NCI-H1092 (cell line): ENCODE measurements at regions not wholly inside any gene's neighbourhood (a gene's known extent, or its start where the extent isn't known, plus 50 kb on each side); places are given as distances from the start of the nearest gene placed in this dataset.

Experiments used
- DNase-seq: peaks from one replicate; lab custom pipeline; 2025; lab: John Stamatoyannopoulos, UW

DNA sequence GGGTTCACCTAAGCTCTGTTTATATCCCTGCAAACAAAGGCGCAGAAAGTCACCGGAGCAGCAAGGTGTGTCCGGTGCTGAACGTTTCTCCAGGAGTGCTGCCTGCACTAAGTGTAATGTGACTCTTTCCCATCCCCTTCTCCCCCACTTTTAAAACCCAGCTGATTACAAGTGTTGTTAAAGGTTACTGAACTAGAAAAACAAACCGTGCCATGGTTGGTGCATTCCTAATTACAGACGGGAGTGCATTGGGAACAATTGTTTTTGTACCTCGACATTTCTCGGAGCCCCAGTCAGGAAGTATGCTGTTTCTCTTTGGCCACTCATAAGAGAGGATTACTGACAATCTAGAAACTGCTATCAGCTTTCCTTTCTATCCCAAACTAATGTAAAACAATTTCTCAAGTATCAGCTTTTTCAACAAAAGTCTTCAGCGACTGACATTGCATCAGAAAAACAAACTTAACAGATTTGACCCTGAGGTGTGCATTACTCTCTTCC is 441.0 kb upstream of the SALL1 start:
- no peak for DNase-seq

DNA sequence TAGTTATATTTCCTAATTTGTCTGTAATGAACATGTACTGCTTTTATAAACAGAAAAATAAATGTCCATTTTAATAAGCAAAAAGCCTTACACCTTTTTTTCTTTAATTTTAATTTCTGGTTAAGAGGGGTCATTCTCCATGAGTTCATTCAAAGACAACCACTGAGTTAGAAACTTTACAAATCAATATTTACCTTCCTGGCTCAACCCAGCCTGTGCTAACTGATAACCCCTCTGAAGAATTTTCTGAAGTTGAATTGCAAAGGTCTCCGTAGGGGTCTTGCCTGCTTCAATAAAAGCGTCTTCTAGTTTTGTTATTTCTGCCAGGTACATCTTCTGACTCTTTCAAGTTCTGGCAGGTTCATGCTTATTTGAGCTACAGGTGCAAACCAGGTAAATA is 440.4 kb upstream of the SALL1 start:
- no peak for DNase-seq

DNA sequence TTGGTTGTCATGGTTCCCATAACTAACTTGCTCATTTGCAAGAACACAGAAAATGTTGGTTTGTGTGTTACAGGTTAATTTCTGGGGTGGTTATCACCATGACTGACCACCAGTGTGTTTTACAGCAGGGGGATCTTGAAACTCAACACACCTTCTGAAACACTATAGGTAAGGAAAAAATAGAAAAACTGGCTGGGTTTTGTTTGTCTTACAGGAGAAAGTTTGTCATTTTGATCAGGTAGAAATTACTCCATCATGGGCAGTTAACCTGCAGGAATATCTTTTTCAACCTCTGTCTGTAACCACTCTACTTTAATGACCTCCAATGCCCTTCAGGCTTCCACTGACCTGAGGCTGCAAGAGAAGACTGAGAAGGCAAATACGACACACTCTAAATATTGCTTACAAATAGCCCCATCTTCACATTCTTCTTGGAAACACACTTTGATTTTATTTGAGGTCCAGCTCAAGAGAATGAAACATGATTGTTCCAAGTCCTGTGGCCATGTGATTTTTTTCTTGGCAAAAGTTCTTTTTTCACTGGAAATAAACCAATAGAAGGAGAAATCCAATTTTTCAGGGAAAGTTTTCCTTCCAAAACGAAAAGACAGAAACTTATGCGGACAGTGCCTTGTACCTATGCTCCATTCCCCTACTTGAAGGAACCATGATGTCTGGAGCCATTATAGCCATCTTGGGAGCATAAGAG is 428.7 kb upstream of the SALL1 start:
- DNase-seq, result no peak

DNA sequence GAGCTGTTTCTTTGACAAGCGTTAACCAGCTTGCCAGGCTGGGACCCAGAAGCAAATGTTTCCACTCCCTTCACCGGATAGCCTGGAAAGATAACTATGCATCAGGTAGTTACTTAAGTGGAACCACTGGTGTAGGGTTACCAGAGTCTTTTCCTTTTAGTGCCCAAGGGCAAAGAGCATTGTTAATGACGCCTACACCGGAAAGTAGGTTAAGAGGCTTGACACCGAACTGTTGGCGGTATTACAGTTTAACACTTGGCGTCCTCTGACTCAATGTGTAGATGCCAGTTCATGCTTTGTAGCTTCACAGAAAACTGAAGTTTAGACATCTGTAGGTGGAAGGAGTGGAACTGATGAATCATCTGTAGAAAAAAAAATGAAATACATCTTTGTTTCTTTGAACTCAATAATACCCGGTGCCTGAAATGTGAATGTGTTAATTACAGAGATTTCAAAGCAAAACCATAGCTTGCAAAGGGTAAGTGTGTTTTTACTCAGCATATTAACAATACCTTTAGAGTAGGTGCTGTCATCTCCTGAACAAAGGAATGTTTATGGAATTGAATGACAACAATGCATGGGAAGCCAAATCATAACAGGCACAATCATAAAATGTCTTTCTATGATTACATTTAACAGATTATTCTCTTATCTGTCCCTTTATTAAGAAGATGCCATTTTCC is 426.7 kb upstream of the SALL1 start:
- peak; percentile 27 for DNase-seq

DNA sequence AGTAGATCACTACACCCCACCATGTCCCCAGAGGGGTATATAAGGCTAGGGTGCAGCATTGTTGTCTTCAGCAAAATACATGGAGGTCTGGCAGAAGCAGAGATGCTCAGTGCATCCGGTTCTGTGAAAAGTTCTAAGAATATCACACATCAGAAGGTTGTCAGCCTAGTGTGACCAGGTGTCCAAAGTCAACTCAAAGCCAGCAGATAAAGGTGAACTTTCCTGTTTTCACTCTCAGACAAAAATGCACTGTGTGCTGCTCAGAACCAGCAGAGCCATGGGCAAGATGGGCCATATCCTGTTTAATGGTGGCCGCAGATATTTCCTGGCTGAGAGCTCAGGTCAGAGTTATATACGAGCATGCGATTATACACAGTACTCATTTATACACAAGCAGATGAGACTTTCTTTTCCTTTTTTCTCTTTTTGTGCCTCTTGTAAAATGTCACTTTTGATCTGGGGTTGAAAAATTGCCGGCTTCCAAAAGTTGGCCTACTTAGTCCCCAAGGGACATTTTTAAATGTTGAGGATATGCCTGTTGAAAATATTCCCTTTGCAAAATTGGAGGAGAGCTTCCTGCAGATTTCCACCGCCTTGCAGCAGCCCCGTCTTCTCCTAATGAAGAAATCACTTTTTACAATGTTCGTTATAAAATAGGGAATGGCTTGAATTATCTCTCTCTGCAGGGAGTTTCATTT is 425.6 kb upstream of the SALL1 start:
- no peak for DNase-seq

DNA sequence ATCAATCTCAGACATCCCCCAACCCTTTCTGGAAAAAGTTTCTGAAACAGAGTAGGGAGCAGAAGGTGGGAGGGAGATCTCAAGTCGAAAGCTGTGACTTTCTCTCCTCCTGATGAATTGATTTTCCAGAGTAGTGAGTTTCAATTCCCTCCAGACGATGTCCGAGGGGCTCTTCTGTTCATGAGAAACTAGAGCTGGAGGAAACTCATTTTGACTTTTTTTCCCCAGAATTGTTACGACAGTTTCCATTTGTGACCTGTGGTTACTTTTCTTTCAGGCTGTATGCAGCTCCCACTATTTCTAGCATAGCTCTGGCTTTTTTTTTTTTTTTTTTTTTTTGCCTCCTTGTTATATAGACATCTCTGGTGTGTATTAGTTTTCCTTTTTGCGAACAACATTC is 422.1 kb upstream of the SALL1 start:
- no peak for DNase-seq

DNA sequence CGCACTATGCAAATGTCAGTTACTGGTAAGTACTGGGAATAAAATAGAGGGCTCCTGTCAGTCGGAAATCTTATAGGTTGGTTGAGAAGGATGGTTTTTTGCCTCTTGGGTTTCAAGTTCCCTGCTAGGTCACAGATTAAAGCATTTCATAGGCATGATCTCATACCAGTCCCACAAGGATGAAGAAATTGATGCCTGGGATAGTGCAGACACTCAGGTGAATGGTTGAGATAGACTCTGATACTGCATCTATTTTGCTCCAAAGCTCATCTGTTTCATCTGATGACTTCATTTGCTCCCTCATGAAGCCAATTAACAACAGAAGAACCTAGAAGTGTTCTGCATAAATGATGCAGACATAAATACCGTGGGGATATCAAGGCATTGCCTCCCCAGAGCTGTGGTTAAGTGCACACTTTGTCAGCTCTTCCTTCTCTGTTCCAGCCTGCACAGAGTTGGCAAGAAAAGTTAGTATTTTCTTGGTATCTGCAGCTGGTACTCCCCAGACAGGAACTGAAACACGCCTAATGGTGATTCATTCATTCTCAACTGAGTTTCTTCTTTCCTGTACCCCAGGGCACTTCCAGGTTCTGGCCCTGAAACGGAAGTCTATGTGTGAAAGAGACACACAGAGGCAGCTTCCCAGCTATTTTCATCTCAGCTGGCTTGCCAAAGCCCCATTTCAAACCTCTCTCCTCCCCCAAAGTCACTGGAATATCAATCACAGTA is 418.3 kb upstream of the SALL1 start:
- no peak for DNase-seq

DNA sequence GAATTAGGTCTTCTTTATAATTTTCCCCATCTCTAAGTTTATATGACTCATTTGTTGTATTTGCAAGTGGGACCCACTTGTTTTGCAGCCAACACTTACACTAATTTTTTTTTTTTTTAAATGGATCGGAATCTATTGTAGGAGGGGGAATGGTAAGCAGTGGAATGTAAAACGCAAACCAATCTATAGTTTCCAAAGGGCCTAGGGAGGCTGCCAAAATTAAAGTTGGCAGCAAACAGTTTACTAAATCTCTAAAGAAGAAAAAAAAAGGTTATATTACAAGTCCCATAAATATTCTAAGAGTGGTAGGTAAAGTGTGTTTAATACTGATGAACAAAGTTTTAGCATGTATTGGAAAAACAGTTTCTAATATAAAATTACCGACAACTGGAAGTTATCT is 416.8 kb upstream of the SALL1 start:
- DNase-seq, result no peak

DNA sequence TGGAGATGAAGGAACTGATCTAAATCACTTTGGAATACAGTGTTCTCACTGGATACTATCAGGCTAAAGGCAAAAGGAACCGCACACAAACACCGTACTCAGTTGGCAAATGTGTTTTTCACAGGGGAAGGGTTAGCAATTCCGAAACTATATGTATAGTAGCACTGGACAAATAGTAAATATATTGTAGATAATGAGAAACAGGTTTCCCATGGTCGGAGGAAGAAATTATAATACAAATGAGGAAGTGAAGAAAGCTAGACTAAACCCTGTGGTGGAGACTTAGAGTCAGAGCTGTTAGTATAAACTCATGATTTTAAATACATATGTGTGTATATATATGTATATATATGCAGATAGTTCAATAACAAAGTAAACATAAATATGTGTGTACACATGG is 414.1 kb upstream of the SALL1 start:
- DNase-seq, result no peak

DNA sequence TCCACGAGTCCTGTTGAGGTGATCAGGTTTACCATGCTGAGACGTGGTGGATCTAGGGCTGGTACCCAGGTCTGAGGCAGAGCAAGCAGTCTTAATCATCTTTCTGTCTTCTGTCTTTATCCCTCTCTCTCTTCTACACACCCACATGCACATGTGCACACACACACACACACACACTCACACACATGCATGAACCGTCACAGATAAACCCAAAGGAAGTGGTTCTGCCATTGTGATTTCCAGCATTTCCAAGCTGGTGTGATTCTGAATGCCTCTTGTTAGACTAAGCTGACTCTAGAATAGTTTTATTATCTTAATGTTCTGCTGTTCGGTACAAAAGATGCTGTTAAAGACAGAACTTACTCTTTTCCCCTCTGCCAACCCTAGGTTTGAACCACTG is 411.8 kb upstream of the SALL1 start:
- no peak for DNase-seq

DNA sequence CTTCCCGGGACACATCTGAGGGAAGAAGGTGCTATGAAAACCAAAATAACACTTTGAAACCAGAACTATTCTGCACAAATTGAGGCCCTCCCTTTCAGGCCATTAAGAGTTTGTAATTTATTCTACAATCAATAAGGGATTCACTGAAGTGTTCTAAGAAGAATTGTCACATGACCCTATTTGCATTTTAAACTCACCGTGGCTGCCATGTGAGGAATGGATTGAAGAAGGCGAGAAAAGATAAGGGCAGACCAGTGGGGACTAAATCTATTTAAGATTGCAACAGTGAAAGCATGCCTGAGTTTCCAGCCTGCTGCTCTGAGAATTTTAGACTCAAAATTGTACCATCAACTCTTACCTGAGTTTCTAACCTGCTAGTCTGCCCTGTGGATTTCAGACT is 408.8 kb upstream of the SALL1 start:
- DNase-seq, result no peak

DNA sequence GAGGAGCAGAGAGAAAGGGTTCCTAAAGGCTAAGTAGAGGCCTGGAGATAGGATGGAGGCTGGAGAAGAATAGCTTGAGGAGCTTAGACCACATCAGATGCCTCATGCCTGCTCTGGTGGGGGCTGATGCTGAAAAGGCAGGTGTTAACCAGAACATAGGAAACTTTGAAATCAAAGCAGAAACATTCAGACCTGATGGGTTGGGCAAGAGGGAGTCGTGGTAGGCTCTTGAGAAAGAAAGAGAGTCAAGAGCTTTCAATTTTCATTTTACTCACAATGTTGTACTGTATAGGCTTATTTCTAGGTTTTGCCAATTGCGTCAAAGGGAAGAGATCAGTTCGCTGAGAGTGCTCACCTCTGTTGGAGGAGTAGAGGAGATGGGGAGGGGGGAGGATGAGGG is 406.6 kb upstream of the SALL1 start:
- no peak for DNase-seq

DNA sequence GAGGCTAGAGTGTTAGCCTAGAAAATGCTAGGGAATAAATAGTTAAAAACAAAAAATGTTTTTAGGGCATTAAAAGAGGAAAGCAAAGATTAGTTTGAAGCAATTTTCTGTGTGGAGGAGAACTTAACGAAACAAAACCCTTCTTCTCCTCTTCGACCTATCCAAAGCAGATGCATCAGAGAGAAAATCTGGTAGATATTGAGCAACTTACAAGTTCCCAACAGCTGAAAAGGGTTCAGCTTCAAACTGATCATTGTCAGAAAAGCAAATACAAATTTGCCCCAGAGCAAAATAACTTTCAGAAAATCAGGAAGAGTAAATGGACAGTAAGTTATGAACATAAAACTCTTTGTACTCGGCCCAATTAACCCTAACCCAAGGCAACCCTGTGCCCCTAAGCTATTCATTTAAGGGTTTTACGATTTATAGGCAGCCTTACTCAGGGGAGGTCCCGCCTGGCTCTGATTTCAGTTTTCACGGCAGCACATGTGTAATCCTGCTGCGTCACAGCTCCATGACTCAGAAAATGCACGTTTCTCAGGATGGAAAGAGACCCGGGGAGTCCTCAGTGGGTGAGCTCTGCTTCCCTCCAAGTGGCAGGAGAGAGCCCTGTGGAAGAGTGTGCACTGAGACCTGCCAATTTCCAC is 405.7 kb upstream of the SALL1 start:
- DNase-seq, result no peak

DNA sequence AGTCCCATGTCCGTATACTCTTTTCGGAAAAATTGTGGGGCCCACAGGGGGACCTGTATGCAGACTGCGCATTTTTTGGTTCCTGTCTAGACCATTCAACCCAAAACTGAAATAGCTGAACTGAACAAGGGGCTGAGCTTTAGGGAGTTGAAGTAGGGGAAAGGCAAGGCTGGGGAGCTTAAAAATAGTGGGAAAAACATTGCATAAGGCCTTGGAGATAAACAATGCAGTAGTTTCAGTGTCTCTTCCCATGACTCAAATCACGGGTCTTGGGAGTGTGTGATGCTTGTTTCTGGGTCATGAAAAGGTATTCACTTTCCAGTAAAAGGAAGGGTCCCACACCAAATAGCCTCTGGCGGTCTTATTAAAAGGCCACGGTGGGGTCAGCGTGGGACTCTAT is 402.8 kb upstream of the SALL1 start:
- DNase-seq, result no peak

DNA sequence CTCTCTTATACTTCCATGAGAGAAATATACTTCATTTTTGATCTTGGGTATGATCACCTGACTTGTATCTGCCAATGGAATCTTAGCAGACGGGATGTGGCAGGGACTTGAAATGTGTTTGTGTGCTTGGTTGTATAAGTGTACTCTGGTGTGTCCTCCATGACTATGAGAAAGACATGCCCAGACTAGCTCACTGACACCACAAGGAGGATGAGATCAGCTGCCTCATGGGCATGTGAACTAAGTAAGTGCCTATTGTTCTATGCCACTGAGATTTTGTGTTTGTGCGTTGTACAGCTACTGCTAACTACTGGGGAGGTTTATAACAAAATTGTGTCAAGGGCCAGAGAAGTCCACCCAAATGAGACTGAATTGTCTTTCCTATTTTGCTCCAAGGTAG is 402.2 kb upstream of the SALL1 start:
- DNase-seq, result no peak

DNA sequence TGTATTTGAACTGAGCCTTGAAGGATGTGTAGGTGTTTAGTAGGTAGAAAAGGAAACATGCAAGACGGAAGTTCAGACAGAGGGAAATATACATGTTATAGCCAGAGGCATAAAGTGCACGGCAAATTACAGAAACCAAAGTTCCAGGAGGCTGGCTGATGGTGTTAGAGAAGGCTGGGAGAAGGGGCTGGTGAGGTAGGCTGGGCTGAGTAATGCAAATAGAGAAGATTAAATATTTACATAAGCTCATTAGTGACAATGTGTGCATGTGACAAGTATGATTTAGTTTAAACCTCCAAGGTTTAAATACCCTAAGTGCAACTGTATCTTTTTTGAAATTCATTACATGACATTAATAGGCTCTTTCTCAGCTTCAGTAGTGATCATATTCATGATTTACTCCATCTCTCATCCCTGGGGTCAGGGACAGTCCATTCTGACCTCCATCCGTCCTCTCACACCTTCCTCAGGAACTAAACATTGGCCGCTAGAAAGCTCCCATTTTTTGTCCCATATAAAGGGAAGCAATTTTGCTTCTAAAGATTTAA is 399.8 kb upstream of the SALL1 start:
- DNase-seq, result no peak

DNA sequence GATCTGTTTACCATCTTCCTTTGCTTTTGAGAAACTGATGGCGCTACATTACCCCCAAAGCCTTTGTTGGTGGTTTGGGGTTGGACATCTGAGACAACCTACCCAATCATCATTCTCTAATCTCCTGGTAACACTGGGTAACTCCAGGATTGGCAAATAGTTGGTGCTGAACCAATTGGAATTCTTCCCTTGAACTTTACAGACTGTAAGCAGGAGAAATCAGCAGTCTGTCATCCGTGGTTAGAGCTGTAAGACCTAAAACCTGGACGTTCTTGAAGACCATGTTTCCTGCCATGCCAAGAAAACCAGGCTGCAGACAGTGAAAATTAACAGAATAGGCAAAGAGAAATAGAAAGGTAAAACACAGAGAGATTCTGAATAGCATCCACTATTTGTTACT is 398.8 kb upstream of the SALL1 start:
- no peak for DNase-seq

DNA sequence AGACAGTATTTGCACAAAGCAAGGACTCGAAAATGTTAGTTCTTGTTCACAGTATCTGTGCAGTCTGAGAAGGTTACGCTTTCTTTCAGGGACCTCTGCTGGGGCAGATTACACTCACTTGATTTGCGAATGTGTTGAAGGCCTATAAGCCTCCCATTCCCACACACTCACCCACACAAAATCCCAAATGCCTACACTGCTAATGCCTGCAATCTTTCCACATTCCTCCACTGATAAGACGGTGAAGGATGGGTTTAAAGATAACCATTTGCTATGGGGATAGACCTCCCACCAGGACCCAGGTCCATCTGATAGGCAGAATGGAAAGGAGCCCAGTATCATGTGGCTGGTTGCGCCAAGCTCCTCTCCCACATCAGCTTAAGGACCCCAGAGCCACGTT is 394.9 kb upstream of the SALL1 start:
- DNase-seq, result no peak

DNA sequence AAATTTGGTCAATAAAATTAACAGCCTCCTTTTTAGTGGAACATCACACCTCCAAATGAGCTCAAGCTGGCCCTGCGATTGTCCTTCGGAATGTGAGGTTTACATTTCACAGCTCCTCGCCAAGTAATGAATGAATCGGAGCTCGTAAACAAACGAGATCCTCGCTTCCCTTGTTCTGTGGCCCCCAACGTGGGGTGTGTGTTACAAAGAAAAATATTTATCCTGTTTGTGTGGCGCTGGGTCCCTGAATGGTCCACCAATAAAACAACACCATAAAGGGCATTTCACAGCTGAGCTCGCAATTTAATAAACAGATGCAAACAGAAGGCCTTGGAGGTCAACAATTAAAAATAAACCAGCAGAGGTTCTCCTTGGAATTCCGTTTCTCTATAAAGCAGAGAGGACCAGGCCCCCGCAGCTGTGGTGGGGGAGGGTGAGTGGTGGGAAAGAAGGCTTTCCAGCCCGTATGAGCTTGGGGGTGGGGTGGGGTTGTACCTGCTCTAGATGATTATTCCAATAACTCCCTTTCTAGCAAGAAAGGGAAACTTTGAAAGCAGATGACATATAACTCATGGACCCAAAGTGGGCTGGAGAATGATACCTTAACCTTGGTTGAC is 393.9 kb upstream of the SALL1 start:
- DNase-seq, result no peak

DNA sequence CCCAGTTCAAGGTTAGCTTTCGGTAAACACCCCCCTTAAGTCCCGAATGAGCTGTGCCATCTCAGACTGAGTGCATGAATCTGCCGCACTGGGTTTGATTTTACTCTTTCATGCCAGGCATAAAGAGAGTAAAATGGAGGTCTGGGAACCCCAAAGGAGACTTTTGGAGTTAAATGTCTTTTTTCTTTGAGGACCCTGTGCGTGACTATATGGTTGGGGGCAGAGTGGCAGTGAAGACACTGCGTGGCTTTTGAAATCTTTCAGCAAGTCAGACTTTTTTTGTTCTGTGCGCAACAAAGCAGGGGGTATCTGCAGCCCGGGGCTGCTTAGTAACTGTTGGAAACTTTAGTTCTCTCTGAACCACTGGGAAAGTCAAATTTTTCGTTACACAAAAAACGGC is 392.9 kb upstream of the SALL1 start:
- DNase-seq, result no peak
